ENCODE measurements at regions not wholly inside any gene's neighbourhood (a gene's known extent, or its start where the extent isn't known, plus 50 kb on each side); places are given as distances from the start of the nearest gene placed in this dataset.

DNA sequence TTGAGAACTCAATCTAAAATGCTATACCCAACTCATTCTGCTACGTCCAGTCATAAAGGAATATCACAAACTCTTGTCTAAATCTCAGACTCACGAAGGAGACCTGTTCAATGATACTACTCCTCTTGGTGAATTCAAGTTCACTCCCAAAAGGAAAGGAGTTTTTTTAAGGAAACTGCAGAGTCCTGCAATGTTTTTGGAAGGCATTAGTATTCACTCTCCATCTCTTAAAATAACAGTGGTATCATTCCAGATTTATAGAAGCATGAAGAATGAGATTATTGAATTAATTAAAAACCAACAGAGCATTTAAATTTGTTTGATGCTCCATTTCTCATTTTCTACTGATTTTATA is 73.4 kb downstream of the FOXD1 start:
- intact Hi-C loops (cut with DNase I) = no loop called here
- no peak for TF ChIP-seq POLR2A (IDR thresholded peaks at IDR 0.05)
- TF ChIP-seq, protein P1, sequence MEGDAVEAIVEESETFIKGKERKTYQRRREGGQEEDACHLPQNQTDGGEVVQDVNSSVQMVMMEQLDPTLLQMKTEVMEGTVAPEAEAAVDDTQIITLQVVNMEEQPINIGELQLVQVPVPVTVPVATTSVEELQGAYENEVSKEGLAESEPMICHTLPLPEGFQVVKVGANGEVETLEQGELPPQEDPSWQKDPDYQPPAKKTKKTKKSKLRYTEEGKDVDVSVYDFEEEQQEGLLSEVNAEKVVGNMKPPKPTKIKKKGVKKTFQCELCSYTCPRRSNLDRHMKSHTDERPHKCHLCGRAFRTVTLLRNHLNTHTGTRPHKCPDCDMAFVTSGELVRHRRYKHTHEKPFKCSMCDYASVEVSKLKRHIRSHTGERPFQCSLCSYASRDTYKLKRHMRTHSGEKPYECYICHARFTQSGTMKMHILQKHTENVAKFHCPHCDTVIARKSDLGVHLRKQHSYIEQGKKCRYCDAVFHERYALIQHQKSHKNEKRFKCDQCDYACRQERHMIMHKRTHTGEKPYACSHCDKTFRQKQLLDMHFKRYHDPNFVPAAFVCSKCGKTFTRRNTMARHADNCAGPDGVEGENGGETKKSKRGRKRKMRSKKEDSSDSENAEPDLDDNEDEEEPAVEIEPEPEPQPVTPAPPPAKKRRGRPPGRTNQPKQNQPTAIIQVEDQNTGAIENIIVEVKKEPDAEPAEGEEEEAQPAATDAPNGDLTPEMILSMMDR (IDR thresholded peaks at IDR 0.05) = no peak
- peaks cover 9% of the 10 kb centered on the region for H3K27me3 ChIP-seq
- no peaks in the 10 kb centered on the region for H3K9me3 ChIP-seq
- H3K4me3 ChIP-seq (replicated peaks in 1 of 3) = no peak overlapping the region
- no peak overlapping the region for H3K27ac ChIP-seq
- 71 to 79% methylated on average over 2 of the region's 2 CpGs for WGBS, 2 donors
- H3K36me3 ChIP-seq = no peaks in the 10 kb centered on the region
- no peak for DNase-seq
- no peaks in the 10 kb centered on the region for H3K4me1 ChIP-seq

DNA sequence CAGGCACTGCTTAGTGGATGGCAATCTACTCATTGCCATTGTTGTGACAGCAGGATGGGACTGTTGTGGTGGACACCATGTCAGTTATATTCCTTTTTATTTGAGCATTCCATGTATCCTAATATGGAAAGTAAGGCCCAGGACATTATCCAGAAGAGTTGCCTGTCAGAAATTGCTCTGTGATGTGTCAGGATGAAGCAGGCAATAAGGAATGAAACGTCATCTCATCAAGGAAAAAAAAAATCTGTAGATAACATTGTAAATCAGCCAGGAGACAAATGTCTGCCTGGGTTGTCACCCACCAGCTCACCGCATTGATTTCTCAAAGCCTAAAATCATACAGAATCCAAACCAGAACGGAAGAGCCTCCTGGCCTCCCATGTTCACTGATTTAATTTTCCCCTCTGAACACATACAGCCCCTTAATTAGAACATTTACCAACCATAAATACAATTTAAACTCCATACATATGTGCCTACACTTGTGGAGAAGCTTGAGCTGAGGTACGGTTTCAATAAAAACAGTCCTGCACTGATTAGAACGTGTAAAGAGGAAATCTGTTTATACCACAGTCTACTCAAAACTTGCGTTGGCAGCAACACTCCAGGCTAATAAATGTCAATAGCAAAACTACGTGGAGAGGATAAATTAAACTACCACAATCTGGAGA is 73.9 kb downstream of the FOXD1 start:
- Histone ChIP-seq H3K36me3 (no peaks in the 10 kb centered on the region), H3K27ac (no peak overlapping the region), H3K9me3 (no peaks in the 10 kb centered on the region), H3K4me1 (no peaks in the 10 kb centered on the region), H3K27me3 (peaks cover 5% of the 10 kb centered on the region), H3K4me3 (replicated peaks in 1 of 3) (no peak overlapping the region)
- no peak for DNase-seq
- TF ChIP-seq, protein P1 (IDR thresholded peaks at IDR 0.05) = no peak
- TF ChIP-seq POLR2A (IDR thresholded peaks at IDR 0.05) = no peak
- 76 to 86% methylated on average over 7 of the region's 7 CpGs for WGBS, 2 donors
- intact Hi-C loops (cut with DNase I) = no loop called here

DNA sequence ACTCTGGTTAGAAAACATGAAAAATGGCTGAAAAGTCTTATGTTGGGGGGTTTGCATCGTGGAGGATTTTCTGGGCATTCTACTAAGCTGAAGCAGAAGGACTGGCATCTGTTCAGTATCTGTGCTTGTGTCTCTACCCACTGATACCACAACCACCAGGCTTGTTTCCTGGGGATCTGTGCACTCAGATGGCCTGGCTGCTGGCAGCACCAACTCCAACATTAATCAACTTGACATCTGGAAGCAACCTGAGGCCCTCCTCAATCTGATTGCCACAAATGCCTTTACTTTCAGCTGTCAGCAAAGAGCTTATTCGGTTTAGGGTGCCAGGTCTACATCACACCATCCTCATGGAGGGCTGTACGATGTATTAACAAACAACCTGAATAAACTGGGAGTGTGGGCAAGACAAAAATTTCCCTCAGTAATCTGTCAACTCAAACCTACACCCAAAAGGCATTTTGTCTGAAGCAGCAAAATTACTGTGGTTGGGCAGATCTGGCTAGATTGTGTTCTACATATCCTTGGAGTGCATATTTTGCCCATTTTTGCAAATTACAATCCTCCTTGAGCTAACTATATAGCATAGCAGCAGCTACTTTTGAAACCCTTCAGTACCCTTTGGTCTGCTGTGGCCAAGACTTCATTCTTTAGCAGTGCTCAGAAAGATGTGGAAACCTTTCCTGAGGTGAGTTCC is 74.6 kb downstream of the FOXD1 start:
- no peak overlapping the region for H3K27ac ChIP-seq
- no peaks in the 10 kb centered on the region for H3K4me1 ChIP-seq
- no peak for DNase-seq
- no peak for TF ChIP-seq POLR2A (IDR thresholded peaks at IDR 0.05)
- TF ChIP-seq, protein P1 (IDR thresholded peaks at IDR 0.05) = no peak
- H3K4me3 ChIP-seq (replicated peaks in 1 of 3) = no peak overlapping the region
- intact Hi-C loops (cut with DNase I) = no loop called here
- H3K9me3 ChIP-seq = no peaks in the 10 kb centered on the region
- peaks cover 5% of the 10 kb centered on the region for H3K27me3 ChIP-seq
- no peaks in the 10 kb centered on the region for H3K36me3 ChIP-seq
- WGBS, 2 donors = 87 to 93% methylated on average over 3 of the region's 3 CpGs

DNA sequence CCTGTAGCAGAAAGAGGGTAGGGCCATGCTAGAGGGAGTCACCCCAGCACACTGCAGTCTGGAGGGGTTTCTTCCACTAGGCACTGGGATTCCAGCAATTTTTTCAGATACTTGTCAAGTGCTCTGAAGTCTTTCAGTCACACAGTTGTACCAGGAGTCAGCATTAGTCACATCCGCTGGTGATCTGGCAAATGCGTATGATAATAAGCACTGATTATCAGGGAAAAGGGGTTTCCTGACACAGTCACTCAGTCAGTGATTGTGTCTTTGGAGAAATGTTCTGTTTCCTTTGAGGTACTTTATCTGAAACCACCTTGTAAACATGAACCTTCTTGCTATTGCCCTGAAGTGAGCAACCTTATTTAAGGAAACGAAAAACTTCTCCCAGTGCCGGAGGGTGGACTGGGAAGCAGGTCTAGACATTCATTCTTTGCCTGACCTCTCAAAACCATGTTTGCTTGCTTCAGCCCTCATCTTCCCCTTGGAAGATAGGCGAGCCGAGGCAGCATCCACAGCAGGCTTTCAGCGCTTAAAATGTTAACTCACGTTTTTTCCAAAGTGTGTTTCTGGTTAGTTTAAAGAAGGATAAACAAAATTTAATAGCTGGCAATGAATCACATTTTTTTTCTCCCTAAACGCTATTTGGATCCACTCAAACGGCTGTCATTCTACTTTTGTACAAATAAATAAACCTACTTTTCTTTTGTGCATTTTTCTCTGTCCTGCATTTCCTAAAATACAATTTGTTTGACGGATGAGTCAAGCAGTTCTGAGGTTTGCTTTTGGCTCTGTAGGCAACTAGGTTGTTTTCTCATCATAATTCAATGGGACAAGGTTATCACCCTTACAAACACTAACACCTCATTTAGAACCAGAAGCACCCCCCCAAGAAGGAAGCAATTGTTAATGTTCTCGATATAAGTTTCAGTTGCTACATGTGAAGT is 77.7 kb downstream of the FOXD1 start:
- Histone ChIP-seq H3K27me3 (no peaks in the 10 kb centered on the region), H3K27ac (no peak overlapping the region), H3K9me3 (no peaks in the 10 kb centered on the region), H3K4me3 (replicated peaks in 1 of 3) (no peak overlapping the region), H3K36me3 (no peaks in the 10 kb centered on the region), H3K4me1 (peaks cover 2 to 4% of the 10 kb centered on the region in 2 donors)
- 76 to 79% methylated on average over 12 of the region's 12 CpGs for WGBS, 2 donors
- no peak for DNase-seq
- intact Hi-C loops (cut with DNase I) = no loop called here
- TF ChIP-seq, protein P1 (IDR thresholded peaks at IDR 0.05) = no peak
- TF ChIP-seq POLR2A (IDR thresholded peaks at IDR 0.05) = no peak
